CD1c-positive myeloid dendritic cell (primary cell): ENCODE measurements at regions not wholly inside any gene's neighbourhood (a gene's known extent, or its start where the extent isn't known, plus 50 kb on each side); places are given as distances from the start of the nearest gene placed in this dataset.
"Not testable (repeated sequence)": the region's sequence is repeated elsewhere in the genome, so short reads cannot be mapped to it uniquely, and the experiment has no call there.

Source experiments
- DNase-seq: peaks from one replicate; pipeline ENCODE4 v3.0.0-alpha.2; 2016; ENCODE audit errors: extremely low spot score

DNA sequence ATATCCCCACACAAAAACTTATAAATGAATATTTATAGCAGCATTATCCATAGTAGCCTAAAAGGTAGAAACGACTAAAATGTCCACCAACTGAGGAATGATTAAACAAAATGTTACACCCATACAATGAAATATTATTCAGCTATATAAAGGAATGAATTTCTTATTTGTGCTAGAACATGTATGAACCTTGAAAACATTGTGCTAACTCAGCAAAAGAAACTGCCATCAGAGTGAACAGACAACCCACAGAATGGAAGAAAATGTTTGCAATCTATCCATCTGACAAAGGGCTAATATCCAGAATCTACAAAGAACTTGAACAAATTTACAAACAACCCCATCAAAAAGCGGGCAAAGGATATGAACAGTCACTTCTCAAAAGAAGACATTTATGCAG is 155.3 kb upstream of the DIAPH2 start:
- not testable (repeated sequence) for DNase-seq

DNA sequence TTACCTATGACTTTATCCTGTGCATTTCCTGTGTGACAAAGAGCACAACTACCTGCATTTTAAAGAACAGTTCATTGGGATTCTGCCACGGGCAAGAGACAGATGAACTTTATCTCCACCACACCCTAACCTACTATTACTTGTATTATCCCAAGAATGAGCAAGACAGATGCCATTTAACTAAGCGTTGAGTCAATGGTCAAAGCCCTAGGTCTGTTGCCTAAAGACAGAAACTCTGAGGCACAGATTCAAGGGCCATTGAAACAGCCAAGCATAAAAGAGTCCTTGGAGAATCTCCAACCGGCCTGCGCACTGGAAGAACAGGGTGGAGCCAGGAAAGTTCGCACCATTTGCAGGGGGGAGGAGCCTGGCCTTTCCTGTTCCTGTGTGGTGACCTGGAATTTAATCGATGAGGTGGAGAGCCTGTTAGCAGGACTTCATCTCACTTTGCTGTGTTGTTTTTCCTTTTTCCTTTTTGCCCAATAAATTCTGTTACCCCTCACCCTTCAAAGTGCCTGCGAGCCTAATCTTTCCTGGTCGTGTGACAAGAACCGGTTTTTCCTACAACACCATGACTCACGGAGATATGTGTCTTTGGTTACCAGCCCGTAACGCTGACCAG is 146.4 kb upstream of the DIAPH2 start:
- DNase-seq, result no peak

DNA sequence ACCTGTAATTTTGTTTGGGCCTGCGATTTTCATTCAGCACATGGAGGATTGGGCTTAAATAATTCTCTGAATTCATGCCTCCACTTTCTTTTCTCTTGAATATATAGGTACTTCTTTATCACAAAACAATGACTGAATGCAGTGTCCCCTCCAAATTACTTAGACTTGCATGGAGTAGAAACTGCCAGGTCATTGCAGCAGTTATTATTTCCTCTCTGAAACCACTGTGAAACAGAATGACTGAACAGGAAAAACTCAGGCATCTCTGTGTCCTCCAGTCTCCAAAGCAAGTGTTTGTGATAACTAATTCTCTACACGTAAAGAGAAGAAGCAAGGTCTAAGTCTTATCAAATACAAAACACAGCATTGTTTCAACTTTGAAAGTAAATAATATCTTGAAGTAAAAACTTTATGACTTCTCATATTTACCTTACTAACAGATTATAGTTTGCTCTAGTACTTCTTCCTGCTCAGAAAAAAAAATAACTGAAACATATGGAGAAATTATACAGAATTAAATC is 144.5 kb upstream of the DIAPH2 start:
- no peak for DNase-seq

DNA sequence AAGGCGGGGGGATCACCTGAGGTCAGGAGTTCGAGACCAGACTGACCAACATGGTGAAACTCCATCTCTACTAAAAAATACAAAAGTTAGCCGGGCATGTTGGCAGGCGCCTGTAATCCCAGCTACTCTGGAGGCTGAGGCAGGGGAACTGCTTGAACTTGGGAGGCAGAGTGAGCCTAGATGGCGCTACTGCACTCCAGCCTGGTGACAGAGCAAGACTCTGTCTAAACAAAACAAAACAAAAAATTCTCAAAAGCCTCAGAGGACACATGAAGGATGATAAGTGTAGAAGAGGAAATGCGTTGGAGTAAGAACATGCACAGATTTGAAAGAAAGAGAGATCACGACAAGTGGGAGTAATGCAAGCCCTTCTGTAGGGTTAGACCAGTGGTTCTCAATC is 138.4 kb upstream of the DIAPH2 start:
- DNase-seq, result not testable (repeated sequence)

DNA sequence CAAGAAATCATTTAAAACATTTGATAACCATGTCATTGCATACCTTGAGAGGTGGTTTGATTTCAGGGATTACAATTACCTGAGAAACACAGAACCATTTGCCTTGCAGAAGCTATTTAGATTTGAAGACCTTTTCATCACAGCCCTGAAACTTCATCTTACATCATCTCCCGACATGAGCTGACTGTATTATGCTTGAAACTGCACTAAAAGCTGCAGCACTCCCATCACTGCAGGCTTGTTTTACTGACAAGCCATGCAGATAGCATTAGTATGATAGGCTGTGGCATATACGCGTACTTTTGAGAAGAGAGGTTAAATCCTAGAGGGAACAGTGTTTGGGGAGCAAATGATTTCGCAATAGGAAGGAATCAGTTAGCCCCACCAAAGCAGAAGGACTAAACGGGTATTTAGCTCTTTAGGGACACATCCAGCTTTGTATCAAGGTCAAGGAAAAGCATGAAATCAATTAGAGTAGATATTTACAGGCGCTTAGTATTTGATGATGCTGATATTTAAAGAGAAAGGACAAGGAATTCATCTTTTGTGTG is 133.2 kb upstream of the DIAPH2 start:
- no peak for DNase-seq

DNA sequence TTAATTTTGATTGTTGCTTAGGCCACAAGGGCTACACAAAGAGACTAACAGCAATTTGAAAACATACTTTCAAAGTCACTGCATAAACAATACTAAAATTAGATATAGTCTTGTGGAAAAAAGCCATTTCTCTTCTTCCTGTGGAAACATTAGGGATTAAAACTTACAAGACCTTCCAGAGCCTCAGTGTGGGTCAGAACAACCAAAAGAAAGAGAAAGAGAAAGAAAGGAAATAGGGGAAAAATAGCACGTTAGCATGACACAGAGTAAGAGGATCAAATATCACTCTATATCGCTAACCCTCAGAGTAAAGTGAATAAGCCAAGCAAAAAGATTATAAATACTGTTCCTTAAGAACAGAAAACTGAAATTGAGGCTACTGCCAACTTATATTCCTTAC is 127.8 kb upstream of the DIAPH2 start:
- DNase-seq, result no peak

DNA sequence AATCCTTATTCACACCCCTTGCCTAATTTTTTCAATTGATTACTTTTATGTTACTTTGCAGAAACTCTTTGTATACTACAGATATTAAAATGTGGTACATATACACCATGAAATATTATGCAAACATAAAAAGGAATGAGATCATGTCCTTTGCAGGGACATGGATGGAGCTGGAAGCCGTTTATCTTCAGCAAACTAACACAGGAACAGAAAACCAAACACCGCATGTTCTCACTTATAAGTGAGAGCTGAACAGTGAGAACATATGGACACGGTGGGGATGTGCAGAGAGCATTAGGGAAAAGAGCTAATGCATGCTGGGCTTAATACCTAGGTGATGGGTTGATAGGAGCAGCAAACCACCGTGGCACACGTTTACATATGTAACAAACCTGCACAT is 123.5 kb upstream of the DIAPH2 start:
- not testable (repeated sequence) for DNase-seq

DNA sequence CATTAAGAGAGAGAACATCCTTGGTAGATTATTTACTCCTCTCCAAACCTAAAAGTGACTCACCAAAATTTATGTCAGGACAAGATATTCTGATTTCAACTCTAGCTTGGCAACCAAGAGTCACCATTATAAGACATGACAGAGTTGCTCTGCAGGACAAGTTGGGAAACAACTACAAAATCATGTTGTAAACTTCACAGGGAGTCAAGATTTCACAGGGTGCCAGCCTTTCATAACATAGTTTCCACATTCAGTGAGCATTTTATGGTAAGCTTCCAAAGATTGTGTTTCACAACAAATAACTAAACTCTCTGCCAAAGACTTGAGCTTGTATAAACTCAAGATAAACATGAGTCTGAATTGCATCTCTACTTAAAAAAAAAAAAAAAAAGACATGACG is 121.0 kb upstream of the DIAPH2 start:
- no peak for DNase-seq

DNA sequence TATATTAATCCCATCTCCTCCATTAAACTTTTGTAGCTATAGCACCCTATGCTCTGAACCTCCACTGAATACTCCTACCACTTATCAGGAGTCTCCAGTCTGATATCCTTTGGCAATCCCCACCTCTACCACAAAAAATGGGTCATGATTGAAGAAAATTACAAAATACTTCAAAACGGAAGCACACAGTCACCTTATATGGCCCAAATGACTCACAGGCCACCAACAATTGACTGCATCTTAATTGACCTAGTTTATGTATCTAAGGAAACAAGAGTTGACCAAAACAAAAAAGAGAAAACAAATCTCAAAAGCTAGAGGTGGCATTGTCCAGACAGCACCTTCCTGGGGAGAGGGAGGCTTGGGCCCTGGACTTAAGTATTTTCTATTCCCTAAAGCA is 120.0 kb upstream of the DIAPH2 start:
- no peak for DNase-seq

DNA sequence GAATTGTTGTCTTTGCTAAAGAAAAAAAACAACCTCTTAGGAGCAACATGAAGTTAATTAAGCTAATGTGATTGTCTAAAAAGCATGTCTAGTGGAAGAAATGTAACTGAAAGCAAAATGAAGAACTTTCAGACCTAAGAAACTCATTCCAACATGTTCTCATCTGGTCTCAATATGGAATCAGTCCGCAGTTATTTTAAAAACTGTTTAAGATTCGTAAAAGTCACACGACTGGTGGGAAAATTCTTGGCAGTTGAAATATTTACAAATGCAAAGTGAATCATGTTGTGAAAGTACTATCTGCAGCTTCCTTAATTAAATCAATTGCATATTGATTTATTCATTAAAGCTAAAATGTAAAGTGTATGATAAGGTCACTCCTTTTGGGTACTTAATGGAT is 117.8 kb upstream of the DIAPH2 start:
- DNase-seq, result no peak

DNA sequence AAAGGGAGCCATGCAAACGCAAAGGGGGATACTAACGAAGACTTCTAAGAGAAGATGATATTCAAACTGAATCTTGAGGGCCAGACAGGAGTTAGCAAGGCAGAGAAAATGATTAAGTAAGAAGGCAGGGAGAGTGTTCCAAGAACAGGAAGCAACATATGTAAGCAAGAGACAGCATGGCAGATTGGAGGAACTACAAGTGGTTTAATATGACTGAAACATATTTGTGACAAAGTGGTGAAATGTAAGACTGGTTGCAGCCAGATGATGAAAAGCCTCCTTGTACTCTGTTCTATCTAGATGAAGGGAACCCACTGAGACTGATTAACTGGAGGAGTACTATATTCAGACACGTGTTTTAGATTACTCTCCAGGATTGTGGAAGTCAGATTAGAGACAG is 116.6 kb upstream of the DIAPH2 start:
- DNase-seq, result no peak

DNA sequence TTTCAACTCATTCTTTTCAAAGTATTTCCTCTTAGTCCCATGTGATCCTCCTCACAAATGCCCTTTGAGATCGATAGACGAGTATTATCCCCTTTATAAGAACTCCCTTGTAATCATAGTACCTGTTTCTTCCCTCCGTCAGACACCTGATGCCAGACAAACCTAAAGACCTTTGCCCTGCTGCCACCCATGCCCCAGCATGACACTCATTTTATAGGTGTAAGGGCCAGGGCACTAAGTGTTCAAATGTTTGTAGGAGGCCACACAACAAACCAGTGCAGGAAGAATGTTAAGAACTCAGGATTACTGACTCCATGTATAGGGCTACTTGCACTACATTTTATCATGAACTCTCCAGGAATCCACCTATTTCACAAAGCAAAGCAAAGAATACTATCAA is 115.6 kb upstream of the DIAPH2 start:
- DNase-seq, result no peak

DNA sequence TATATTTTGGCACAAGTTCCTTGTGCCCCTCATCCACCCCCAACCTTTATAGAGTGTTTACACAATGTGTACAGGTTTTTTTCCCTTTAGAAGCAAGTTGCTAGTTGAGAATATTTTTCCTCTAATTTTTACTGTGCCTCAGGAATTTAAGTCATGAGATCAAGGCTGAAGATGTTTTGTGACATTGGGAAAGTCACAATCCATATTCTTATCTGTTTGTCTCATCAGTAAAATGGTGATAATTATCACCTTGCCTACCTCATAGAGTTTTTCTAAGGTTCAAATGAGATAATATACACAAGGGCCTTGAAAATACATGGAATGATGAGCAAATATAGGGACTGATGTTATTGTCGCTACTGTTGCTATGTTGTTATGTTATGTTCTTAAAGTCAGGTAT is 109.6 kb upstream of the DIAPH2 start:
- no peak for DNase-seq

DNA sequence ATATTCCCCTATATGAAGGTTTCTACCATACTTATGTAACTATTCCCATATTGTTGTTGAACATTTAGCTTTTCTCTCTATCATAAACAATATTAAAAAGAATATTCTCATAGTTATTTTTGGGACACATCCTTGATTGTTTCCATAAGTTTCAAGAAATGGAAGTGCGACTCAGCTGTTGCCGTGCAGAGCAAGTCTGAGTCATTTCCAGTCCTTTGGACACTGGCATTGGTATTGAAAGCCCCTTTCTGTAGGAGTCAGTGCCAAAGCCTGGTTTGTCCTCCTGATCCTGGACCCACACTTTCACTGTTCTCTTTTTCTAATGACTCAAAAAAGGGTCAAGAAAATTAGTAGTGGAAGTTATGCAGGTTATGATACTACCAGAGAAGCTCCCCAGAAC is 108.3 kb upstream of the DIAPH2 start:
- DNase-seq, result peak; percentile 13

DNA sequence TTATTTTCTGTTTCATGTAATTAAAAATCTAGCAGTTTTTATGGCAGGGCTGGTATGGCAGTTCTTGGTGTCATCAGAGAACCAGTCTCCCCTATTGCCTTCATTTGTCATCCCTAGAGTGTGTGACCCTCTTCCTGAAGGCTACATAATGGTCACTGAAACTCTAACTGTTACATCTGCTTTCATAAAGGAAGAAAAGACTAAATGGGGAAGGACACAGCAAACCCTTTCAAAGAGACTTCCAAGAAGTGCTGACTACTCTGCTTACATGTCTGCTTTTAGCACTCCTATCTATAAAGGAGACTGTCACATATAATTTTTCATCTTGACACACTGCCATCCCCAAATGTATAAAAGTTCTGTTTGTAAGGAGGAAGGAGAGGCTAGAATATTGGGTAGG is 105.9 kb upstream of the DIAPH2 start:
- DNase-seq, result peak; percentile 8

DNA sequence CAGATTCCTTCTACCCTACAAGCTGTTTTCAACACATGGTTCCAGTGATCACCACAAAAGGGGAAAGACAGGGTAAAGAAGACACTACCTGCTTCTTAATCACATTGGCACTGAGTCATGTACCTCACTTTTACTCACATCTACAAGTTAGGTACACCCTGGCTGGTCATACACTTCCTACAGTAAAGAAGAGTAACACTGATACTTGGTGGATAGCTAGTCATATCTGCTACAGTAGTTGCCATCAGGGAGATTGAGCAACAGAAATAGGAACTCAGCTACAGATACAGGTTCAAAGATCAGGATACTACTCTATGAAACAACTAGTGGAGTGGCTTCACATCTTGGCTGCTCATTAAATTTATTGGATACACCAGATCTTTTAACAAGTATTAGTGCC is 105.4 kb upstream of the DIAPH2 start:
- DNase-seq, result no peak

DNA sequence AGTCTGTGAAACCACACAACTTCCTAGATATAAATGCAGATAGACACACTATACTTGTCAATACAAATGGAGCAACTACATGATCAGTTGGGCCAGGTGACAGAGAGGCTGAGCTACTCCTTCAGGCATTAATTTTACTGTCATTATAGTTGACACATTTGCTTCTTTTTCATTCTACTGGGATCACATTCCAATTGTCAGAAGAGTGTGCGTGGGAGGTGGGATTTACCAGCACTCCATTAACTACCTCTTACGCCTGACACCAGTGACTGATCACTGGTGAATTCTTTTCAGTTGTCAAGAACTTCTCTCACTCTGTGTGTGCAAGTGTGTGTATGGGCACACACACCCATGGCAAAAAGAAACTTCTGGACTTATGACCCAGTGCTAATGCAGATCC is 94.2 kb upstream of the DIAPH2 start:
- DNase-seq, result no peak

DNA sequence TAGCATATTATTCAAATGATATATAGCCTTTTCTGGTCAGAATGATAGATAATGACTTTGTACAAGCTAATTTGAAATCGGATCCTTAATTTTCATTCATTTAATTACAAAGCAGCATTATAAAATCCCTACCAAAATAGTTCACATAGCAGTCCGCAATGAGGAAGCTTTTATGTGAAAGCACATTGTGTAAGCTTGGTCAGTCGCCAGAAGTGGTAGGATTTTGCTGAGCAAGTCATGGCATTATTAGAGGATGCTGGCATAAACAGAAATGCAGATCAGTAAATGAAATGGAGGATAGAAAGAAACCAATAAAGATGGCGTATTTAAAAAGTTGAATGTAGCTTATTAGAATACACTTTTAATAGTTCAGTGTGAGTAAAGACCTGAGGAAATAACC is 93.2 kb upstream of the DIAPH2 start:
- no peak for DNase-seq

DNA sequence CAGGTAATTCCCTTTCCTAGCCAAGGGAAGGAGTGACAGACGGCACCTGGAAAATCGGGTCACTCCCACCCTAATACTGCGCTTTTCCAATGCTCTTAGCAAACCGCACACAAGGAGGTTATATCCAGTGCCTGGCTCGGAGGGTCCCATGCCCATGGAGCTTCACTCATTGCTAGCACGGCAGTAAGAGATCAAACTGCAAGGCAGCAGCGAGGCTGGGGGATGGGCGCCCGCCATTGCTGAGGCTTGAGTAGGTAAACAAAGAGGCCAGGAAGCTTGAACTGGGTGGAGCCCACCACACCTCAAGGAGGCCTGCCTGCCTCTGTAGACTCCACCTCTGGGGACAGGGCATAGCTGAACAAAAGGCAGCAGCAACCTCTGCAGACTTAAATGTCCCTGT is 86.8 kb upstream of the DIAPH2 start:
- not testable (repeated sequence) for DNase-seq

DNA sequence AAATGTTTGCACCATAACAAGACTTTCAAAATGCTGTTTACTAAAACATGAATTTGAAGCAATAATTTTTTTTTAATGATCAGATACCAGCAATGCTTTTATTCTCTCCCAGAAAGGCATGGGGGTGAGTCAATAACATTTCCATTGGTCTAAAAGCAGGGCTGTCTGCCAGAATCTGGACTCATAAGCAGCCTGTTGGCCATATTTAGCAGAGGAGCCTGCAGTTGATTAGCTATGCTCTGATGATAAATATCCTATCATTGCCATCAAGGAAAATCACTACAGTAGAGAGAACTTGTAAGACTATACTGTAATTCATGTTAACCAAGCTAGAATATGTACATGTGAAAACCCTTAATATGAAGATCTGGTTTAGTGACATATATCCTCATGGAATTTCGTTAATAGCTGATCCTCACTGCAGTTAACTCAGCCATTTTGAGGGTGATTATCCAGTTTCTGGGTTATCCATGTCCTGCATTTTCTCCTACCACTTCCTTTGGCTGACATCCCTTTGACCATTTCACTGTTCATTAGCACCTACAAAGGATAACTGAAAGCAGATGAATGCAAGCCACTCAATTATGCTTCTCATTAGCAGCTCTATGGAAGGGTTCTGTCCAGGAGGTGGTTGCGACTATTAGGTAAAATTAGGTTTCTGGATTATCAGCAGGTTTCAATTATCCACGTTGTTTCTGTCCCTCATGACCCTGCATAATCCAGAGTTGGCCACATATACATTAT is 72.9 kb upstream of the DIAPH2 start:
- no peak for DNase-seq

DNA sequence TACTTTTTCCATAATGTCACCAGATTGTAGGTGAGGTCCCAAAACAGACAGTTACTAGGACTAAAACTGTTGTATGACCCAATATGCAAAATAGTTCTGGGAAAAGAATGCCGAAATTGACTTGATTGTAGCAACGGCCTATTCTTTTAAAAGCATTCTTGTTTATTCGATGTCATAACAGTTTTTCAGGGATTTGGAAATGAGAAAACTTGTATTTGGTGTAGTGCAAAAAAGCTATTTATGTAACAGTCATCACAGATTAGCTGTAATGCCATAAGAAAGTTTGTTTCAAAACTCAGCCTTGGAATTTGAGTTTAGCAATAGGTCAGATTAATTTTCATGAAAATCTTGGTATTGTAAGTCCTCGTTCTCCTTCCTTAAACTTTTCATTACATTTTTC is 69.2 kb upstream of the DIAPH2 start:
- no peak for DNase-seq

DNA sequence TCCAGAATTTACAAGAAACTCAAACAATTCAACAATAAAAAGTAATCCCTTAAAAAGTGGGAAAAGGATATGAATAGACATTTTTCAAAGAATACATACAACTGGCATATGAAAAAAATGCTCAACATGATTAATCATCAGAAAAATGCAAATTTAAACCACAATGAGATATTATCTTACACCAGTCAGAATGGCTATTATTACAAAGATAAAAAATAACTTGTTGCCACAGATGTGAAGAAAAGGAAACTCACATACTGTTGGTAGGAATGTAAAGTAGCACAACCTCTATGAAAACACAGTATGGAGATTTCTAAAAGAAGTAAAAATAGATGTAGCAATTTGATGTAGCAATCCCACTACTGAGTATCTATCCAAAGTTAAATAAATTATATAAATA is 65.1 kb upstream of the DIAPH2 start:
- DNase-seq, result no peak

DNA sequence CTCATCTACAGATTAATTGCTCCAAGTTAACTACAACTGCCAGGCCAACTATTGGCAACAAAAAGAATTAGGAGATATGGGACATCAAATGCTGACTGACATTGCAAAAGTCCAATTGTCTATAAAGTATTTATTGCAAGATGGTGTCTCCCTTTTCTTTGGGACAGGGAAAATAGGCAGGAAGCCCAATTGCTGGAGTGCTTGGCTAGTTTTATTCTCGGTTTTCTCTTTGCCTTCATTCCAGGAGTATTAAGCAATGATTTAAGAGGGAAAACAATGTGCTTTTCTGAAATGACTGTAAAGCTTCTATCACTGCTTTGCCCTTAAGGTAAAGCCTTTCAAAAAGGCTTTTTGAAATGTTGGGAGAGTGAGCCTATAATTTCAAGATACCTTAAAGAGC is 62.8 kb upstream of the DIAPH2 start:
- DNase-seq, result no peak
